GM12864 (cell line): ENCODE measurements at regions not wholly inside any gene's neighbourhood (a gene's known extent, or its start where the extent isn't known, plus 50 kb on each side); places are given as distances from the start of the nearest gene placed in this dataset.

ENCODE experiments used
- DNase-seq: peaks from one replicate; pipeline ENCODE4 v3.0.0-alpha.2; 2011; ENCODE audit warnings: low read depth
- H3K4me3 ChIP-seq: 2 replicates; pipeline ENCODE4 v1.5.1; 2011; ENCODE audit warnings: mild to moderate bottlenecking, low read depth, low read length, control low read depth
- CTCF ChIP-seq: IDR thresholded peaks from 2 replicates; pipeline ENCODE4 v1.5.1; 2011; ENCODE audit warnings: low read depth, mild to moderate bottlenecking, moderate library complexity, low read length, control low read depth, inconsistent platforms; ENCODE audit errors: missing control alignments

GRCh38 chr5:25009063-25009462 lies 364.3 kb upstream of the CDH10 start:
- TF ChIP-seq CTCF: no peak
- no peak for DNase-seq
- no peak overlapping the region for H3K4me3 ChIP-seq

GRCh38 chr5:25006734-25007133 lies 362.0 kb upstream of the CDH10 start:
- no peak for TF ChIP-seq CTCF
- DNase-seq: no peak
- H3K4me3 ChIP-seq: no peak overlapping the region

- H3K4me3 ChIP-seq: no peak overlapping the region
- no peak for DNase-seq
- no peak for TF ChIP-seq CTCF
Observed at GRCh38 chr5:25006237-25006636, 361.5 kb upstream of the CDH10 start.

GRCh38 chr5:25005431-25005830 lies 360.7 kb upstream of the CDH10 start:
- no peak overlapping the region for H3K4me3 ChIP-seq
- no peak for DNase-seq
- no peak for TF ChIP-seq CTCF

GRCh38 chr5:25002371-25002770 lies 357.6 kb upstream of the CDH10 start:
- TF ChIP-seq CTCF: no peak
- no peak overlapping the region for H3K4me3 ChIP-seq

GRCh38 chr5:24999732-25000131 lies 355.0 kb upstream of the CDH10 start:
- H3K4me3 ChIP-seq: no peak overlapping the region
- DNase-seq: no peak
- no peak for TF ChIP-seq CTCF

More at GRCh38 chr5:25002371-25002770, 357.6 kb upstream of the CDH10 start:
- DNase-seq: no peak

GRCh38 chr5:24998641-24999040 lies 353.9 kb upstream of the CDH10 start:
- no peak overlapping the region for H3K4me3 ChIP-seq

More at GRCh38 chr5:24998641-24999040, 353.9 kb upstream of the CDH10 start:
- TF ChIP-seq CTCF: no peak
- no peak for DNase-seq
